DND-41 (cell line): ENCODE measurements at regions not wholly inside any gene's neighbourhood (a gene's known extent, or its start where the extent isn't known, plus 50 kb on each side); places are given as distances from the start of the nearest gene placed in this dataset.

Source experiments
- CTCF ChIP-seq: IDR thresholded peaks from 2 replicates; pipeline ENCODE4 v1.5.1; 2012; ENCODE audit warnings: borderline replicate concordance, low read length, moderate library complexity, mild to moderate bottlenecking; ENCODE audit not compliant: poor library complexity, severe bottlenecking; ENCODE audit errors: extremely low read depth
- EZH2 ChIP-seq: IDR thresholded peaks from 3 replicates; pipeline ENCODE4 v1.6.1; 2012; ENCODE audit warnings: borderline replicate concordance, low read depth, mild to moderate bottlenecking, moderate library complexity, low read length, inconsistent platforms; ENCODE audit not compliant: severe bottlenecking

- no peak for TF ChIP-seq CTCF
- no peak for TF ChIP-seq EZH2
These were observed 310.6 kb upstream of the ZMIZ1 start for GRCh38 chr10:78758176-78758575.
